Trophoblast cell (in vitro differentiated cells and primary cell): ENCODE measurements at regions not wholly inside any gene's neighbourhood (a gene's known extent, or its start where the extent isn't known, plus 50 kb on each side); places are given as distances from the start of the nearest gene placed in this dataset.
"Not testable (repeated sequence)": the region's sequence is repeated elsewhere in the genome, so short reads cannot be mapped to it uniquely, and the experiment has no call there.

Experiments
- DNase-seq, 2 donors: peaks; one replicate each; pipeline ENCODE4 v3.0.0-alpha.2; 2016
- H2AFZ ChIP-seq: 2 replicates; pipeline ENCODE4 v1.6.1; 2013; ENCODE audit warnings: low read length, moderate library complexity, mild to moderate bottlenecking; ENCODE audit not compliant: insufficient read depth, poor library complexity
- H2AK5ac ChIP-seq: 2 replicates; pipeline ENCODE4 v1.6.1; 2013; ENCODE audit warnings: mild to moderate bottlenecking, low read length
- H2BK120ac ChIP-seq: 2 replicates; pipeline ENCODE4 v1.6.1; 2013; ENCODE audit warnings: low read length, mild to moderate bottlenecking, moderate library complexity; ENCODE audit not compliant: insufficient read depth, poor library complexity
- H2BK12ac ChIP-seq: 2 replicates; pipeline ENCODE4 v1.6.1; 2013; ENCODE audit warnings: mild to moderate bottlenecking, low read length, moderate library complexity
- H2BK5ac ChIP-seq: 2 replicates; pipeline ENCODE4 v1.6.1; 2013; ENCODE audit warnings: low read length, low read depth, moderate library complexity, mild to moderate bottlenecking; ENCODE audit not compliant: poor library complexity
- H3K14ac ChIP-seq: 2 replicates; pipeline ENCODE4 v1.6.1; 2013; ENCODE audit warnings: mild to moderate bottlenecking, low read length
- H3K18ac ChIP-seq: 2 replicates; pipeline ENCODE4 v1.6.1; 2013; ENCODE audit warnings: mild to moderate bottlenecking, low read length
- H3K23ac ChIP-seq: 2 replicates; pipeline ENCODE4 v1.6.1; 2013; ENCODE audit warnings: low read length
- H3K27ac ChIP-seq: 2 replicates; pipeline ENCODE4 v1.5.1; 2013; ENCODE audit warnings: low read depth, mild to moderate bottlenecking, inconsistent platforms, low read length, moderate library complexity
- H3K27me3 ChIP-seq: 2 replicates; pipeline ENCODE4 v1.6.1; 2013; ENCODE audit warnings: inconsistent platforms, mild to moderate bottlenecking, low read length, moderate library complexity; ENCODE audit not compliant: insufficient read depth
- H3K36me3 ChIP-seq, 2 experiments: 1 replicate in 1 of 2; 2 replicates in 1 of 2; pipeline ENCODE4 v1.6.1; 2013; ENCODE audit warnings: low read length in 2 of 2, mild to moderate bottlenecking in 2 of 2, moderate library complexity in 1 of 2; ENCODE audit not compliant: insufficient read depth in 2 of 2, control insufficient read depth in 1 of 2
- H3K4ac ChIP-seq: 2 replicates; pipeline ENCODE4 v1.6.1; 2013; ENCODE audit warnings: low read depth, mild to moderate bottlenecking, low read length, moderate library complexity
- H3K4me1 ChIP-seq, 2 experiments: 1 replicate in 1 of 2; 2 replicates in 1 of 2; pipeline ENCODE4 v1.6.1; 2013; ENCODE audit warnings: low read length in 2 of 2, mild to moderate bottlenecking in 2 of 2, moderate library complexity in 1 of 2; ENCODE audit not compliant: insufficient read depth in 2 of 2, control insufficient read depth in 1 of 2
- H3K4me2 ChIP-seq: 2 replicates; pipeline ENCODE4 v1.6.1; 2013; ENCODE audit warnings: inconsistent platforms, mild to moderate bottlenecking, low read length, moderate library complexity
- H3K4me3 ChIP-seq: 2 replicates; pipeline ENCODE4 v1.5.1; 2013; ENCODE audit warnings: mild to moderate bottlenecking, low read depth, low read length, inconsistent platforms
- H3K79me1 ChIP-seq: one replicate; pipeline ENCODE4 v1.6.1; 2013; ENCODE audit warnings: low read length
- H3K79me2 ChIP-seq: 2 replicates; pipeline ENCODE4 v1.6.1; 2013; ENCODE audit warnings: low read length, mild to moderate bottlenecking; ENCODE audit not compliant: control insufficient read depth, insufficient read depth, poor library complexity
- H3K9ac ChIP-seq: 2 replicates; pipeline ENCODE4 v1.6.1; 2013; ENCODE audit warnings: mild to moderate bottlenecking, low read length
- H3K9me3 ChIP-seq: 2 replicates; pipeline ENCODE4 v1.6.1; 2013; ENCODE audit warnings: low read depth, mild to moderate bottlenecking, control low read depth, inconsistent platforms, low read length; ENCODE audit not compliant: insufficient read depth
- H4K12ac ChIP-seq: 2 replicates; pipeline ENCODE4 v1.6.1; 2013; ENCODE audit warnings: low read depth, mild to moderate bottlenecking, low read length, moderate library complexity
- H4K8ac ChIP-seq: 2 replicates; pipeline ENCODE4 v1.6.1; 2013; ENCODE audit warnings: low read depth, mild to moderate bottlenecking, low read length, moderate library complexity
- H4K91ac ChIP-seq: one replicate; pipeline ENCODE4 v1.6.1; 2013; ENCODE audit warnings: low read depth, mild to moderate bottlenecking, low read length, moderate library complexity
- WGBS: extraction: QIAGEN DNeasy Blood & Tissue Kit; methylation state at CpG from one replicate; pipeline ENCODE4 v1.1.7; 2013; ENCODE audit warnings: missing lambda C conversion rate; ENCODE audit not compliant: insufficient read length, insufficient coverage; ENCODE audit errors: extremely low coverage; 5-methylcytosine and 5-hydroxymethylcytosine counted together

DNA sequence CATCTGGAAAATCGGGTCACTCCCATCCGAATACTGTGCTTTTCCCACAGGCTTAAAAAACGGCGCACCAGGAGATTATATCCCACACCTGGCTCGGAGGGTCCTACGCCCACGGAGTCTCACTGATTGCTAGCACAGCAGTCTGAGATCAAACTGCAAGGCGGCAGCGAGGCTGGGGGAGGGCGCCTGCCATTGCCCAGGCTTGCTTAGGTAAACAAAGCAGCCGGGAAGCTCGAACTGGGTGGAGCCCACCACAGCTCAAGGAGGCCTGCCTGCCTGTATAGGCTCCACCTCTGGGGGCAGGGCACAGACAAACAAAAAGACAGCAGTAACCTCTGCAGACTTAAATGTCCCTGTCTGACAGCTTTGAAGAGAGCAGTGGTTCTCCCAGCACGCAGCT is 415.9 kb upstream of the HNRNPA3 start:
- H2AK5ac ChIP-seq, H3K79me2 ChIP-seq, H3K36me3 ChIP-seq, H3K9ac ChIP-seq, H3K4ac ChIP-seq, H4K91ac ChIP-seq, H3K4me2 ChIP-seq, H3K18ac ChIP-seq, H4K8ac ChIP-seq, H3K14ac ChIP-seq, H3K79me1 ChIP-seq, DNase-seq, H3K27ac ChIP-seq, H3K9me3 ChIP-seq, H3K27me3 ChIP-seq, H2BK120ac ChIP-seq, H3K23ac ChIP-seq, H3K4me3 ChIP-seq, H2AFZ ChIP-seq, H2BK12ac ChIP-seq, H3K4me1 ChIP-seq, H2BK5ac ChIP-seq, H4K12ac ChIP-seq: not testable (repeated sequence)
- WGBS = no CpG with 5 or more reads among the region's 13 CpGs

DNA sequence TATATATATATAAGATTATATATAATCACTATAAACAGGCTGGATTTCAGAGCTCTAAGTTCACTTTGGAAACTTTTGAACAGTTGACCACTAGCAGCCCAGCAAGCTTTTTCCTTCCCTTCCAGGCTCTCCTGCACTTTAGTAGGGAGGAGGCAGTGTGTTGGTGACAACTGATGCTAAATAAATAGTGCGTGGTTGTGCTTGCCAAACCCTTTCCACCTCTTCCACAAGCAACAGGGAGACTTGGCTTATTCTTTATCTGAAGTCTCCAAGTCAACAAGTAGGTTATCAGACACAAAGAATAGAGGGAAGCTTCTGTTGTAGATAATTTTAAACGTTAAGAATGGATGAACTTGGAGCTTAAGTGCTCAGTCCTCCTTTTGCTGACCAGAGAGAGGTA is 408.2 kb upstream of the HNRNPA3 start:
- Histone ChIP-seq H3K79me1 (no peaks in the 10 kb centered on the region), H2AFZ (no peak overlapping the region), H2BK120ac (no peak overlapping the region), H3K9ac (peak overlapping the region; percentile 58), H2BK5ac (no peak overlapping the region), H3K36me3 (no peaks in the 10 kb centered on the region), H3K4me3 (no peak overlapping the region), H3K4me1 (no peaks in the 10 kb centered on the region), H3K4ac (no peak overlapping the region), H4K91ac (no peak overlapping the region), H3K4me2 (no peak overlapping the region), H3K27ac (no peak overlapping the region), H2AK5ac (no peak overlapping the region), H3K14ac (no peak overlapping the region), H4K8ac (no peak overlapping the region), H4K12ac (no peak overlapping the region), H2BK12ac (no peak overlapping the region), H3K79me2 (no peaks in the 10 kb centered on the region), H3K18ac (no peak overlapping the region), H3K9me3 (peaks cover 2% of the 10 kb centered on the region), H3K23ac (no peak overlapping the region), H3K27me3 (no peaks in the 10 kb centered on the region)
- no peak for DNase-seq
- WGBS = no CpG with 5 or more reads among the region's 2 CpGs

DNA sequence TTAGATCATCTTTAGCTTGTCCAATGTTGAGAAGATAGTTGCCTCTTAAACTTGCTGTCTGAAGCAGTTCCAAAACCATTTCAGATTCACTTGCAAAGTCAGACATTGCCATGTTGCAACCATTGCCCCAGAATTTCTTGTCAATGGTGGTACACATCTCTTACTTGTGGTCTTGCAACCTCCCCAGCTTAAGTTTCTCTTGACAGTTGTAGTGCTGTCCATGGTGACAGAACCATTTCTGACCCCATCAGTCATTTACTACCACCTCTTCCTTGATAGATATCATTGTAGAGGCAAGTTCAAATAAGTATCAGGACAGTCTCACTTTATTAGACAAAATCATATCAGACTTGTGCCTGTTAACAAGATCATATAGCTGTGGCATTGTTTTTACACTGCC is 407.2 kb upstream of the HNRNPA3 start:
- no peak overlapping the region for H3K4me2 ChIP-seq

DNA sequence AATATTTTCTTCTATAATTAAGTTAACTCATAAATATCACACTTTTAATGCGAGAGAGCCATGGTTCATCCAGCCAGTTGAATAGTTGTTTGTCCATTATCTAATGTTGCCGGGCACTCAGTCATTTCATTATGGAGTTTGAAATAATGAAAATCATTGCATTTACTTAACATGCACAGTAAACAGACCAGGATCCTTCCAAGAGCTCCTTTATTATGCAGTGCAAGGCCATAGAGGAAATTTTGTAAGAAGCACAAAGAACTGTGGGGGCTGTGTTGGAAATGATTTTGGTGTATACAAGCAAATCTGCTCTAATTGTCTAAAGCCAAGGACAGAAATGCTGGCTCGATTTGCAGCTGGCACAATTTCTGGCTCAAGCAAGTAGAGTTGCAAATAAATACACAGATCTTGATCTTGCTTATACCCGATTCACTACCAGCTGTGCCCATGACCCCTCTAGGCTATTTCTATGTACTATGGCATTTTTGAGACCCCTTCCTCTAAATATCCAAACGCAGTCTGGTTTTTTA is 400.3 kb upstream of the HNRNPA3 start:
- Histone ChIP-seq H2AK5ac (no peak overlapping the region), H3K4me2 (no peak overlapping the region), H3K9ac (no peak overlapping the region), H4K12ac (no peak overlapping the region), H3K27ac (no peak overlapping the region), H3K4me1 (no peaks in the 10 kb centered on the region), H3K18ac (no peak overlapping the region), H3K36me3 (no peaks in the 10 kb centered on the region), H4K91ac (no peak overlapping the region), H3K27me3 (no peaks in the 10 kb centered on the region), H3K23ac (no peak overlapping the region), H3K79me2 (no peaks in the 10 kb centered on the region), H3K4me3 (no peak overlapping the region), H3K14ac (no peak overlapping the region), H2BK120ac (no peak overlapping the region), H2AFZ (no peak overlapping the region), H2BK5ac (no peak overlapping the region), H2BK12ac (no peak overlapping the region), H3K79me1 (no peaks in the 10 kb centered on the region), H4K8ac (no peak overlapping the region), H3K4ac (no peak overlapping the region), H3K9me3 (no peaks in the 10 kb centered on the region)
- no peak for DNase-seq
- WGBS = no CpG with 5 or more reads among the region's 5 CpGs

More for the DNA sequence above, 407.2 kb upstream of the HNRNPA3 start:
- H3K27me3 ChIP-seq = no peaks in the 10 kb centered on the region
- no peak overlapping the region for H4K8ac ChIP-seq
- no peak overlapping the region for H3K23ac ChIP-seq
- no peaks in the 10 kb centered on the region for H3K79me2 ChIP-seq
- no peak overlapping the region for H3K9ac ChIP-seq
- no peak overlapping the region for H2AK5ac ChIP-seq
- no peak for DNase-seq
- no peaks in the 10 kb centered on the region for H3K36me3 ChIP-seq
- no peak overlapping the region for H4K91ac ChIP-seq
- H3K27ac ChIP-seq = no peak overlapping the region
- no peak overlapping the region for H4K12ac ChIP-seq
- H2AFZ ChIP-seq = no peak overlapping the region
- H2BK5ac ChIP-seq = no peak overlapping the region
- no peaks in the 10 kb centered on the region for H3K79me1 ChIP-seq
- no peak overlapping the region for H3K14ac ChIP-seq
- no peak overlapping the region for H3K4me3 ChIP-seq
- H2BK120ac ChIP-seq = no peak overlapping the region
- H3K9me3 ChIP-seq = peaks cover 2% of the 10 kb centered on the region
- no peak overlapping the region for H2BK12ac ChIP-seq
- no peak overlapping the region for H3K18ac ChIP-seq
- no peak overlapping the region for H3K4ac ChIP-seq
- H3K4me1 ChIP-seq = no peaks in the 10 kb centered on the region
